HG03575 (cell line): ENCODE measurements at regions not wholly inside any gene's neighbourhood (a gene's known extent, or its start where the extent isn't known, plus 50 kb on each side); places are given as distances from the start of the nearest gene placed in this dataset.

Source experiments
- ATAC-seq: cut with Tn5 transposase; IDR thresholded peaks from one replicate; pipeline ENCODE4 v1.9.1; 2021; ENCODE audit not compliant: unreplicated experiment, insufficient number of reproducible peaks, low FRiP score; ENCODE audit errors: extremely low read depth

GRCh38 chr13:63396746-63397145, 1981.1 kb upstream of the PCDH20 start:
- ATAC-seq: no peak

GRCh38 chr13:63393112-63393511, 1977.5 kb upstream of the PCDH20 start:
- ATAC-seq: no peak

- no peak for ATAC-seq
Observed at GRCh38 chr13:63389756-63390155, 1974.1 kb upstream of the PCDH20 start.

- ATAC-seq: no peak
Observed at GRCh38 chr13:63381078-63381859, 1965.6 kb upstream of the PCDH20 start.

- no peak for ATAC-seq
Observed at GRCh38 chr13:63377986-63378385, 1962.3 kb upstream of the PCDH20 start.

GRCh38 chr13:63370101-63370500, 1954.5 kb upstream of the PCDH20 start:
- ATAC-seq: no peak

- ATAC-seq: no peak
Observed at GRCh38 chr13:63367522-63368198, 1952.0 kb upstream of the PCDH20 start.

- ATAC-seq: no peak
Observed at GRCh38 chr13:63364159-63364558, 1948.5 kb upstream of the PCDH20 start.

GRCh38 chr13:63351533-63351932, 1935.9 kb upstream of the PCDH20 start:
- ATAC-seq: no peak

GRCh38 chr13:63351081-63351480, 1935.4 kb upstream of the PCDH20 start:
- ATAC-seq: no peak

GRCh38 chr13:63345835-63346234, 1930.2 kb upstream of the PCDH20 start:
- ATAC-seq: no peak

- ATAC-seq: no peak
Observed at GRCh38 chr13:63344711-63345110, 1929.1 kb upstream of the PCDH20 start.

GRCh38 chr13:63337921-63338320, 1922.3 kb upstream of the PCDH20 start:
- no peak for ATAC-seq

GRCh38 chr13:63337041-63337440, 1921.4 kb upstream of the PCDH20 start:
- ATAC-seq: no peak

- no peak for ATAC-seq
Observed at GRCh38 chr13:63336549-63336948, 1920.9 kb upstream of the PCDH20 start.

GRCh38 chr13:63327584-63327983, 1911.9 kb upstream of the PCDH20 start:
- ATAC-seq: no peak

- ATAC-seq: no peak
Observed at GRCh38 chr13:63323441-63323840, 1907.8 kb upstream of the PCDH20 start.

GRCh38 chr13:63311587-63311986, 1895.9 kb upstream of the PCDH20 start:
- no peak for ATAC-seq

GRCh38 chr13:63308549-63309165, 1893.0 kb upstream of the PCDH20 start:
- ATAC-seq: no peak

- no peak for ATAC-seq
Observed at GRCh38 chr13:63307228-63307627, 1891.6 kb upstream of the PCDH20 start.
